ENCODE measurements at regions not wholly inside any gene's neighbourhood (a gene's known extent, or its start where the extent isn't known, plus 50 kb on each side); places are given as distances from the start of the nearest gene placed in this dataset.
"Not testable (repeated sequence)": the region's sequence is repeated elsewhere in the genome, so short reads cannot be mapped to it uniquely, and the experiment has no call there.

DNA sequence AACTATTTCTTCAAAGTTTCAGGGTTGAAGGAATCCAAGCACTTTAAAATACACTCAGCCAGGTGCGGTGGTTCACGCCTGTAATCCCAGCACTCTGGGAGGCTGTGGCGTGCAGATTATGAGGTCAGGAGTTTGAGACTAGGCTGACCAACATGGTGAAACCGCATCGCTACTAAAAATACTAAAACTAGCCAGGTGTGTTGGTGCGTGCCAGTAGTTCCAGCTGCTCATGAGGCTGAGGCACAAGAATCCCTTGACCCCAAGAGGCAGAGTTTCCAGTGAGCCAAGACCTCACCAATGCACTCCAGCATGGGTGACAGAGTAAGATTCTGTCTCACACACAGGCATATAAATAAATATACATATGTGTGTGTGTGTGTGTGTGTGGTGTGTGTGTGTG lies 85.2 kb downstream of the HSFY2 start:
- TF ChIP-seq, protein P1, sequence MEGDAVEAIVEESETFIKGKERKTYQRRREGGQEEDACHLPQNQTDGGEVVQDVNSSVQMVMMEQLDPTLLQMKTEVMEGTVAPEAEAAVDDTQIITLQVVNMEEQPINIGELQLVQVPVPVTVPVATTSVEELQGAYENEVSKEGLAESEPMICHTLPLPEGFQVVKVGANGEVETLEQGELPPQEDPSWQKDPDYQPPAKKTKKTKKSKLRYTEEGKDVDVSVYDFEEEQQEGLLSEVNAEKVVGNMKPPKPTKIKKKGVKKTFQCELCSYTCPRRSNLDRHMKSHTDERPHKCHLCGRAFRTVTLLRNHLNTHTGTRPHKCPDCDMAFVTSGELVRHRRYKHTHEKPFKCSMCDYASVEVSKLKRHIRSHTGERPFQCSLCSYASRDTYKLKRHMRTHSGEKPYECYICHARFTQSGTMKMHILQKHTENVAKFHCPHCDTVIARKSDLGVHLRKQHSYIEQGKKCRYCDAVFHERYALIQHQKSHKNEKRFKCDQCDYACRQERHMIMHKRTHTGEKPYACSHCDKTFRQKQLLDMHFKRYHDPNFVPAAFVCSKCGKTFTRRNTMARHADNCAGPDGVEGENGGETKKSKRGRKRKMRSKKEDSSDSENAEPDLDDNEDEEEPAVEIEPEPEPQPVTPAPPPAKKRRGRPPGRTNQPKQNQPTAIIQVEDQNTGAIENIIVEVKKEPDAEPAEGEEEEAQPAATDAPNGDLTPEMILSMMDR (IDR thresholded peaks at IDR 0.05): not testable (repeated sequence)
- TF ChIP-seq SP1 (CRISPR knock-in tag; conservative IDR thresholded peaks at IDR 0.05); NR1H2 (CRISPR knock-in tag; IDR thresholded peaks at IDR 0.05); ZBTB21 (CRISPR knock-in tag; IDR thresholded peaks at IDR 0.05; ENCODE audit: borderline replicate concordance); ETV6 (CRISPR knock-in tag; IDR thresholded peaks at IDR 0.05); CREM (CRISPR knock-in tag; IDR thresholded peaks at IDR 0.05); NFYB (CRISPR knock-in tag; conservative IDR thresholded peaks at IDR 0.05; ENCODE audit: low read depth); HMGA2 (CRISPR knock-in tag; IDR thresholded peaks at IDR 0.05); ZNF219 (CRISPR knock-in tag; IDR thresholded peaks at IDR 0.05; ENCODE audit: borderline replicate concordance); ATF1 (CRISPR knock-in tag; IDR thresholded peaks at IDR 0.05): not testable (repeated sequence)
- TF ChIP-seq, protein P2, sequence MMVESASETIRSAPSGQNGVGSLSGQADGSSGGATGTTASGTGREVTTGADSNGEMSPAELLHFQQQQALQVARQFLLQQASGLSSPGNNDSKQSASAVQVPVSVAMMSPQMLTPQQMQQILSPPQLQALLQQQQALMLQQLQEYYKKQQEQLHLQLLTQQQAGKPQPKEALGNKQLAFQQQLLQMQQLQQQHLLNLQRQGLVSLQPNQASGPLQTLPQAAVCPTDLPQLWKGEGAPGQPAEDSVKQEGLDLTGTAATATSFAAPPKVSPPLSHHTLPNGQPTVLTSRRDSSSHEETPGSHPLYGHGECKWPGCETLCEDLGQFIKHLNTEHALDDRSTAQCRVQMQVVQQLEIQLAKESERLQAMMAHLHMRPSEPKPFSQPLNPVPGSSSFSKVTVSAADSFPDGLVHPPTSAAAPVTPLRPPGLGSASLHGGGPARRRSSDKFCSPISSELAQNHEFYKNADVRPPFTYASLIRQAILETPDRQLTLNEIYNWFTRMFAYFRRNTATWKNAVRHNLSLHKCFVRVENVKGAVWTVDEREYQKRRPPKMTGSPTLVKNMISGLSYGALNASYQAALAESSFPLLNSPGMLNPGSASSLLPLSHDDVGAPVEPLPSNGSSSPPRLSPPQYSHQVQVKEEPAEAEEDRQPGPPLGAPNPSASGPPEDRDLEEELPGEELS (CRISPR knock-in tag; IDR thresholded peaks at IDR 0.05): not testable (repeated sequence)
- TF ChIP-seq, protein P3, sequence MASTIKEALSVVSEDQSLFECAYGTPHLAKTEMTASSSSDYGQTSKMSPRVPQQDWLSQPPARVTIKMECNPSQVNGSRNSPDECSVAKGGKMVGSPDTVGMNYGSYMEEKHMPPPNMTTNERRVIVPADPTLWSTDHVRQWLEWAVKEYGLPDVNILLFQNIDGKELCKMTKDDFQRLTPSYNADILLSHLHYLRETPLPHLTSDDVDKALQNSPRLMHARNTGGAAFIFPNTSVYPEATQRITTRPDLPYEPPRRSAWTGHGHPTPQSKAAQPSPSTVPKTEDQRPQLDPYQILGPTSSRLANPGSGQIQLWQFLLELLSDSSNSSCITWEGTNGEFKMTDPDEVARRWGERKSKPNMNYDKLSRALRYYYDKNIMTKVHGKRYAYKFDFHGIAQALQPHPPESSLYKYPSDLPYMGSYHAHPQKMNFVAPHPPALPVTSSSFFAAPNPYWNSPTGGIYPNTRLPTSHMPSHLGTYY (CRISPR knock-in tag; IDR thresholded peaks at IDR 0.05): not testable (repeated sequence)
- TF ChIP-seq, protein P4, sequence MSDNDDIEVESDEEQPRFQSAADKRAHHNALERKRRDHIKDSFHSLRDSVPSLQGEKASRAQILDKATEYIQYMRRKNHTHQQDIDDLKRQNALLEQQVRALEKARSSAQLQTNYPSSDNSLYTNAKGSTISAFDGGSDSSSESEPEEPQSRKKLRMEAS (CRISPR knock-in tag; IDR thresholded peaks at IDR 0.05): not testable (repeated sequence)
- TF ChIP-seq, protein P5, sequence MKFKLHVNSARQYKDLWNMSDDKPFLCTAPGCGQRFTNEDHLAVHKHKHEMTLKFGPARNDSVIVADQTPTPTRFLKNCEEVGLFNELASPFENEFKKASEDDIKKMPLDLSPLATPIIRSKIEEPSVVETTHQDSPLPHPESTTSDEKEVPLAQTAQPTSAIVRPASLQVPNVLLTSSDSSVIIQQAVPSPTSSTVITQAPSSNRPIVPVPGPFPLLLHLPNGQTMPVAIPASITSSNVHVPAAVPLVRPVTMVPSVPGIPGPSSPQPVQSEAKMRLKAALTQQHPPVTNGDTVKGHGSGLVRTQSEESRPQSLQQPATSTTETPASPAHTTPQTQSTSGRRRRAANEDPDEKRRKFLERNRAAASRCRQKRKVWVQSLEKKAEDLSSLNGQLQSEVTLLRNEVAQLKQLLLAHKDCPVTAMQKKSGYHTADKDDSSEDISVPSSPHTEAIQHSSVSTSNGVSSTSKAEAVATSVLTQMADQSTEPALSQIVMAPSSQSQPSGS (CRISPR knock-in tag; IDR thresholded peaks at IDR 0.05; ENCODE audit: borderline replicate concordance, low read depth): not testable (repeated sequence)
